NCI-H128 (cell line): ENCODE measurements at regions not wholly inside any gene's neighbourhood (a gene's known extent, or its start where the extent isn't known, plus 50 kb on each side); places are given as distances from the start of the nearest gene placed in this dataset.
"Not testable (repeated sequence)": the region's sequence is repeated elsewhere in the genome, so short reads cannot be mapped to it uniquely, and the experiment has no call there.

Experiments used
- DNase-seq: peaks from one replicate; lab custom pipeline; 2025; ENCODE audit not compliant: unreplicated experiment; lab: John Stamatoyannopoulos, UW

DNA sequence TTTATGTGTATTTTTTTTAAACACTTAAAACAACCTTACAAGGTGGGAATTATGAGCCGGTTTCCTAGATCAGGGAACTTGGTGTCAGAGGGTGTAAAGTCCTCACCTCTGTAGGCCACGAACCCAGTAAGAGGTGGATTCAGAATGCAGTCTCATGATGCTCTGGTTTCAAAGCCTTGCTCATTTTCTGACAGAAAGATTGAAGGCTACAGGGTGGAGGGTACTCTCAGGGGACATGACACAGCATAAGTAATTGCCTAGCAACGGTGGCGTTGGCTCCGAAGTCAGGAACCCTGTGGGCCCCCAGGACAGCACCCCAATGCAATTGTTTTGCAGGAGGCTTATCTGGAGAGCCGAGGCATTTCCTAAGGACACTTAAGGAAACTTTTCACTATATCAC lies 794.7 kb downstream of the EFNB2 start:
- DNase-seq = no peak

DNA sequence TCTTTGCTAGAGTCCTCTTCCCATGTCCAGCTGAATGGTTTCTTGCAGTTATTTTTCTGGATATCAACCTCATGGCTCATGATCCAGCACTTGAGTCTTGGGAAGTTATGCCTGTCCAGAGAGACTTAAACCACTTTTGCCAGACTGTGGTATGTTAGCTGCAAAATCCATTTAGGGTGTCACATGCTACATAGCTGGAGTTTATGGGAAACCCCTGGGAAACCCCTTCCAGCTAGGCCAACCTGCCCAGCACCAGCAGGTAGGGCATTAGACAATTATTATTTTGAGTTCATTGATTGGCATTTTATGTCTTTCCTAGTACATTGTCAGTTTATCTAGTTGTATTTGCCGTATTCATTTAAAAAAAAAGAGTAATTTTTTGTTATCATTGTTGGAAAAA lies 797.8 kb downstream of the EFNB2 start:
- DNase-seq = no peak

DNA sequence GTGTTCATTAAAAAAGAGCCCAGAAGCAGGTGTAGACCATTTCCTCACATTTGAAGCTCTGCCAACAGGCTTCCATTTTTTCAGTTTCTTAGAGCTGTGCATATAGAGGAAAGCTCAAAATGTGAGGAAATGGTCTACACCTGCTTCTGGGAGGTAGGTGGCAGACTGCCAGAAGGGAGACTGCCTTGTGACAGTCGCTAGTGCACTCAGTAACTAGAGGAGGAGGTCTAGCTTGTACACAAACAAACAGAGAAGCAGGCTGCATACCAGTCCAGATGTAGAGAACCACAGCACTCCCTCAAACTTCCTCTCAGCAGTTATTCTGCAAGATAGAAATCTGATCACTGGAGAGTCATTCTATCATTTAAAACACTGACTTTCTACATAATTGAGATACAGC lies 800.2 kb downstream of the EFNB2 start:
- no peak for DNase-seq

DNA sequence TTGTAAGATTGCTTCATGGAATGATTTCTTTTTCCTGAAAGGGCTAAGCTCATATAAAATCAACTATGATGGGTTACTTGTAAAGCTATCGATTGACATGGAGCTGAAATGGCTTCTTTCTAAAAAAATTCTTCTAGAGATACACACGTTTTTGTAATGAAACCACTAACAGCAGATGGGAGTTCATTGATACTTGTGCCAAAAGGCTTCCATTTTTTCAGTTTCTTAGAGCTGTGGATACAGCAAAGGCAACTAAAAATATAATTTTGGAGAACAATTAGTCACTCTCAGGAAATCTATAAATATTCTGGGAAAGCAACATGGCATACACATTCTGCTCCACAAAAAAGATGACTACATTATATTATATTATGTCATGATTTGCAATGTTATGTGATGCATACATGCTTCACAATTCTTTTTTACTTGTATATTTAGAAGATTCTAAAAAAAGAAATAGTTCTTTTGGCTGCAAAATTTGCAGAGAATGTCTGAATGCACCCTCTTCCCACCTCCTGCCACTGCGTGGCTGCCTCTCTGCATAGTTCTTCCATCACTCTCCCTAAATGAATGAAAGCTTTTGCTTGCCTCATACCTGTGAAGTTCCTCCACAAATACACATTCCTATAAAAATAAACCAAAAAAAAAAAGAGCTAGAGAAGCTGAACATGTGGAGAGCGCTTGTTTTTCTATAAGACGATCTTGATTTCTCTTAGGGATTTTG lies 802.5 kb downstream of the EFNB2 start:
- no peak for DNase-seq

DNA sequence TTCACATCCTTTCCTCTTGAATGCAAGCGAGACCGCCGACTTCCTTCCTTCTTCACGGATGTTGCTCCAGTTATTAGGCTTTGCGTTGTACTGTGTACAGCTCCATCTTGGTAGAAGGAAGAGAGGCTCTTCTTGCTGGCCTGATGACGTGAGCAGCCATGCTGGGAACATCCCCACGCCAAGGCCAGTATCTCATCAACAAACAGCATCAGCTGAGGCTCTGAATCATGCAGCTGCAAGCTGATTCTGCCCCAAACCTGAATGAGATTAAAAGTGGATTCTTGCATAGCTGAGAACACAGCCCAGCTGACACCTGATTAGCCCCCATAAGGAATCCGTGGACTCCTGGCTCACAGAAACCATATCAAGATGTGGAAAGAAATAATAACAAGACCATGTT lies 809.6 kb downstream of the EFNB2 start:
- no peak for DNase-seq

DNA sequence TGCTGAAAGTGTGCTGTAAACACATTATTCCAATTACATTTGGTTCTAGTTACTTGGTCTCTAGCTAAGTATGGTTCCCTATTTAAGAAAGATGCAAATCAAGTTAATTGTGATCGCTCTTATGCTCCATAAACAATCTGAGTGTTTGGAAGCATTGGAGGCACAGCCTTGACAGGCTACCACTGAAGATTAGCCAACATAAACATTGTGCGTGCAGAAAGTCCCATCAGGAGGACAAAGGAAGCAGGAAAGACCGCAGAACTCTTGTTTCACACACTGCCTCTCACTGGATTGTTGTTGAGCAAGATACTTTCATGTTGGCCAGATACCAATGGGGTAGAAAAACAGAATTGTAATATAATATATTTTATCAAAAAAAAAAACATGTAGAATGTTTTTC lies 814.4 kb downstream of the EFNB2 start:
- DNase-seq = no peak

DNA sequence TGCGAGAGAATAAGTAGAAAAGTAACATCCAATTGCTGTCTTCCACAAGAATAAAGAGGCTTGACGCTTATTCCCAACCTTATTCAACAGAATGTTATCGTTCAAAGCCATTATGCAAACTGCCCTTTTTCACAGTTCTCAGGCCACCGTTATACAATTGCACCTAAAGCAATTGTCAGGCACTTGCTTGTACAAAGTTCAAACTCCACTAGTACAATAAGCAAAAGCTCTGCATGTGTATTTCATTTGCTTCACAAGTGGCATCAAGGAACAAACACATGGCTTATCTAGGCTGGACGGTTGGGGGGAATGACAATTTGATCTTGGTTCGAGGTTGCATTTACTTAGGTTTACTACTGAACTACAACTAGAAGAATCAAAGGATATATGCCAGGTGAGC lies 815.6 kb downstream of the EFNB2 start:
- no peak for DNase-seq

DNA sequence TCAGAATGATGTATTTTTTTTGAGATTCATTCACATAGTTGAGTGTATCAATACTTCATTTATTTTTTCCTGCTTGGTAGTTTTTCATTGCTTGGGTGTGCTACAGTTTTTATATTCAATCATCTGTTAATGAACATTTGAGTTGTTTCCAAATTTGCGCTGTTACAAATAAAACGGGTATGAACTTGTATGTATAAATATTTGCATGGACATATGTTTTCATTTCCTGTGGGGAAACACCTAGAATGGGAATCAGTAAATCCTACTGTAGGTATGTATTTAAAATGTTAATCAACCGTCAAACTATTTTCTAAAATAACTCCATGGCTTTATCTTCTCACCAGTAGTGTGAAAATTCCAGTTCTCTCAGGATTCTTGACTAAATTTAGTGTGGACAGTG lies 826.3 kb downstream of the EFNB2 start:
- no peak for DNase-seq

DNA sequence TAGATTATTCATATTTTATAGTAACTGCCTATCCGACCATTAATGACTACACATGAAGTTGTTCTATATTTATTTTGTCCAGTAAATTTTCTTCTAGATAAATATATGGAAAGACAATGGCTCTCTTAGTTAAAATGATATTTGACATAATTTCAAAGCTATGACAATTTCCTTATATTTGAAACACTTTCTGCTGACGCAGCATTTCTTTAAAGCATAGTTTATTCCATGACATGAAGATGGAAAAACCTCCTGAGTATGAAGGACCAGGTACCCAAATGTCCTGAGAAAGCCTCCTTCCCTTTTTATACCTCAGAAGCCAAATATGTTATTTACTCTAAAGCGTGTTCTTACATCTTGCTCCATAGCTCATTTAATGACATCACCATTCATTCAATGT lies 831.6 kb downstream of the EFNB2 start:
- DNase-seq = no peak

DNA sequence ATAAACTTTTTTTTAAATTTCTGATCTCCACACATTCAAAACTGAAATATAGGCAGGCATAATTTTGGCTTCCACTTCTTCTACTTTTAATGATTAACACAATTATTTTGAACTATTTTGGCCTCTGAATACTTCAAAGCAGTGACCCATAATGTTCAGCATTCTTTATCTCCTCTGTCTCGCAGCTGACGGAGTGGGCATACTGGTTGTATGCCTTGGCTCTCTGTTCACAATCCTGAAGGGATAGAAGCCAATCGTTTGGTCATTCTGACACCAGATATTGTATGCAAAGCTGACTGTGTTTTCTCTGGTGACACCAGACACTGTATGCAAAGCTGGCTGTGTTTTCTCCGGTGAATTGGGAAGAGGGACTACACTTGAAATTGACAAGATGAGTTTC lies 833.0 kb downstream of the EFNB2 start:
- DNase-seq = no peak

DNA sequence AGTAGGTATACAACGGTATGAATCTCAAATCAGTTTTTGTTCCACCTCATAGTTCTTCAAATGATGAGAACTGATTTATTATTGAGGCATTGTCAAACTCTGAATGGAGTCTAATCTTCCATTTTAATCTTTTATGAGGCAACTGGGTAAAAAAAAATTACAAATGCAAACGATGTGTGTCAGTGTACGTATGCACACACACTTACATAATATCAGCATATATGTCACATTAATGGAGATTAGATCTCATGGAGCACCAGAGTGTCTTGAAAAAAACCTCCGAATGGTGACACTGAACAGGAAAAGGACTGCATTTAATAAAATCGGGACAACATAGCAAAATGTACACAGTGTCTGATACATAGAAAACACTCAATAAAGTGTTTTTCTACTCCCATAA lies 842.7 kb downstream of the EFNB2 start:
- DNase-seq = no peak

DNA sequence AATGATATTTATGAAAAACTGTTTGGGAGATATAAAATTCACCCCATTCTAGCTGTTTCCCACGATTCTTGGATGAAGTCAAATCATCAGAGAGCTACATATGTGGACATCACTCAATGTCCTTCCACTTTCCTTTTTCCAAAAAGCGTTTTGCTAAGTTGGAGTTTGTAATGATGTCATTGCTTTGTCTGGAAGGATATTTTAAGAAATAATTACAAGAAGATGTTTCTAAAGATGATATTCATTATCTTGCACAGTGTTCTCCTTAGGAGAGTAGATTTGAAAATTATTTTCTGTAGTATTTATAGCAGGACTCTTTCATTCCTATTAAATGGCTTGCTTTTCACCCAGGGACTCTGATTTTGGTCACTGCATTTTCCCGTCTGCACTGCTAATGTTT lies 851.2 kb downstream of the EFNB2 start:
- no peak for DNase-seq

DNA sequence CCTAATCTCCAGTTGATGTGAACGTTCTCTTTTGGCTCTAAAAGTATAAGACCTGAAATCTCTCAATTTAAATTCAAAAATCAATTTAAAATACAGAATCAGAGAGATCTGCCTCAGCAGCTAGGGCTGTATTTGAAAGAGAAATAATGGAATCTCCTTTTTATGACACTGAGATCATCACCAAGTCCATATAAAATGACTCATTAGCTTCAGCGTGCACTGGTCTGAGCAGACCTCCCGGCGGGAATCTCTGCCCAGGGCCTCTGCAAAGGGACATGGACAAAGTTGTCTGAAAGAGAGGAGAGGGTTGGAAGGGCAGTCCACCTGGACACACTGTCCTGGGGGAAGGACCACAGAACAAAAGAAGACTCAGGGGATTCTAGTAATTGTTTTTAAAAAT lies 855.6 kb downstream of the EFNB2 start:
- no peak for DNase-seq

DNA sequence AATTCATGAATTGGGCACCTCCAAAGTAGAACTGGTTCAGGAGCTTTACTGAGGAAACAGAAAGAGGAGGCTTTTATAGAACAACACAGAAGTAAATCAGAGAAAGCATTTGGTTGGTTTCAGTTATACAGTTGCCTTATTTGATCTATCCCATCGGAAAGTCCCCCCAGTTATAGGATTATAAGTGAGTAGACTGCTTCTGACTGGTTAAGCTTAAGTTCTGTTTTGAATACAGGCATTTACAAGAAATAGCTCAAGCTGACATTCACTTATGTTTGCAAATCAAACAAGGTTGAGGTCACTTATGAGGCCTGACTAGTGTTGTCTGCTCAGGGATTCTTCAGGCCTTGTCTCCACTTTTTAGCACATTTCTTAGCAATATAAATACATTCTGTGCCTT lies 857.4 kb downstream of the EFNB2 start:
- no peak for DNase-seq

DNA sequence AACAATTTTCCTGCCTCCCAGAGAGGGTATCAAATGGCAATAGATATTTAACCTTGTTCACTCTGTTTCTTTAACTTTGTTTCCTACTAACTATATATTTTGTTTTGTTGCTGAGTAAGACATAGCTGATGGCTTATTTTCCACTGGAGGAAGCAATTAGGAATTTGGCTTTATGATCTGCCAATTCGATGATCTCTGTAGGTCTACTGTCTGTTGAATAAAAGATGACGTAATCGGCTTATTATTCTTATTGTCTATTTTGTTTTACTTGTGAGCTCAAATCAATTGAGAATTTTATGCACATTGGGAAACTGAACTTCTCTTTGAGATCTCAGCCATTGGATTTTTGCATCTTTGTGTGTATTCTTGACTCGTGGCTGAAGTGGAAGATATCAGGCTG lies 862.6 kb downstream of the EFNB2 start:
- DNase-seq = no peak

DNA sequence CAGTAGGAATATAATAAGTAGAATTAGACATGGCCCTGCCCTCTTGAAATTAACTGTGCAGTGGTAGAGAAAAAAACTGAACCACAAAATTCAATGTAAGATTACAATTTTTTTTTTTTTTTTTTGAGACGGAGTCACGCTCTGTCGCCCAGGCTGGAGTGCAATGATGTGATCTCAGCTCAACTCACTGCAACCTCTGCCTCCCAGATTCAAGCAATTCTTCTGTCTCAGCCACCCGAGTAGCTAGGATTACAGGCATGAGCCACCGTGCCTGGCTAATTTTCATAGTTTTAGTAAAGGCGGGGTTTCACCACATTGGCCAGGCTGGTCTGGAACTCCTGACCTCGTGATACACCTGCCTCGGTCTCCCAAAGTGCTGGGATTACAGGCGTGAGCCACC lies 864.3 kb downstream of the EFNB2 start:
- DNase-seq = not testable (repeated sequence)

DNA sequence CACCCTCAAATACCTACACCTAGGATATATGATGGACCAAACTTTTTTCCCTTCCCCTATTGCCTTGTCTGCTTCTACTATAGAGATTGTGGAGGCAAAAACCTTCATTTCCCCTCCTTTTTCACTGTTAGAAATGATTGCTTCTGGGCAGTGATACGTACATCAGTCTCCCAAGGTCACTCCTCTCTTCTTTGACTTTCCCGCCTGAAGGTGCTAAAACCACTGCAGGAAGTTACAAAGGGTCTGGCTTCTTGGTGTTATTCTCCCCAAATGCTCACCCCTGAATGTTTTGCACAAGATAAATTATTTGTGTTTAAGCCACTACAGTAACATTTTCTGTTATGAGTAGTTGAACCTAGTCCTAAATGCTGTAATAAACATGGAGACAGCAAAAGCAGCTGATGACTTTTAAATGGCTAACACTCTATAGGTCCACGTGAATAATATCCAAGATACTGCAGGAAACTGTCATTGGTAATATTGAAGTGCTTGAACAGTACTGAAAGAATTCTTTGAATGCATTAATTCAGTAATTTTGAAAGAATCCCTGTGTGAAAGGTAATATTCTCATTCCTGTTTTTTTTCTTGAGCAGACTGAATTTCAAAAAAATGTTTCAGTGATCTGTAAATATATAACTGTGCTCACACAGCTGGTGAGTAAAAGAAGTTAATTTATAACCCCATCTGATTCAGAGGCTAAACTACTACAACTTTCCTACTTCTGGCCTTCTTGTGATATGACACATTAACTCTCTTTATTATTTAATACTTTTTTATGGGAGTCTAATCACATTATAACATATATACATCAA lies 865.1 kb downstream of the EFNB2 start:
- no peak for DNase-seq

DNA sequence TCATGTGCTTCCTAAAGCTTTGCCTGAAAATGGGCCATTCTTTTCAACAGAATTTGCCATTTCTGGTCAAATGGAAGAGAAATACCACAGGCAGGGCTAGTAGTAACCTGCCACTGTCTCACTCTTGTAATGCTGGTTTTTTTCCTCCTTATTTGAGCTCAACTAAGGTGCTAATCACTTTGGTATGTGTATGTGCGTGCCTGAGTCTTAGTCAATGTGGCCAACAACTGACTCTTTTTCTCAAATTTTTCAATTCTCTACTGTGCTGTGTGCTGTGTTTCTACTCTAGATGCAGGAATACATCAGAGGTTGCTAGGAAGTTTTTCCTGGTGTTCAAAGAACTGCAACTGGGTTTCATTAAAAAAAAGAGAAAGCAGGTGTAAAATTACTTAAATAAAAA lies 870.2 kb downstream of the EFNB2 start:
- no peak for DNase-seq

DNA sequence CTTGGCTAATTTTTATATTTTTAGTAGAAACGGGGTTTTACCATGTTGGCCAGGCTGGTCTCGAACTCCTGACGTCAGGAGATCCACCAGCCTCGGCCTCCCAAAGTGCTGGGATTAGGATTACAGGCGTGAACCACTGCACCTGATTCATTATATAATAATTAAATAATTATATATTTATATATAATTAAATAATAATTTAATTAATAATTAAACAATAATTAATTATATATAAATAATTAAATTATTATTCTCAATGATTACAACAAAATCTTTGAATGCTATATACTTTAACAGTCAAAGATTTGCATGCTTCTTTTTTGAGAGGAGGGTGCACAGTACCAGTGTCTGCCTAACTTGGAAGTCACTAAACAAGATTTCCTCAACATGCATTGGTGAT lies 872.3 kb downstream of the EFNB2 start:
- DNase-seq = no peak

DNA sequence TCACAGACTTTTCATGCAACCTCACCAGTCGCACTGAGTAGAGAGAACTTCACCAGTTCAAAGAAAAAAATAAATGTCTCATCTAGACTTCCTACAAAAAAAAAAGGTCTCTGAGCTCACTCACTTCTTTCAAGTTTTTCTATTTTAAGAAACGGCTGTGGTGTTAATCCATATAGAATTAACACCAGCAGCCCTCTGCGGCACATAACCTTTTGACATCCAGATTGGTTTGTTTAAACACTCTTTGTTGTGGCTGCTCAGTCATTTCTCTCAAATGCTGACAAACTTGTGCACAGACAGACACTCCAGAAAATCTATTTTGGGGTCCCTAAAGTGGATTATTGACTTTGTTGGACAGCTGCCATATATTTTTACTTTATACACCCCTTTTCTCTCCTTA lies 874.9 kb downstream of the EFNB2 start:
- no peak for DNase-seq

DNA sequence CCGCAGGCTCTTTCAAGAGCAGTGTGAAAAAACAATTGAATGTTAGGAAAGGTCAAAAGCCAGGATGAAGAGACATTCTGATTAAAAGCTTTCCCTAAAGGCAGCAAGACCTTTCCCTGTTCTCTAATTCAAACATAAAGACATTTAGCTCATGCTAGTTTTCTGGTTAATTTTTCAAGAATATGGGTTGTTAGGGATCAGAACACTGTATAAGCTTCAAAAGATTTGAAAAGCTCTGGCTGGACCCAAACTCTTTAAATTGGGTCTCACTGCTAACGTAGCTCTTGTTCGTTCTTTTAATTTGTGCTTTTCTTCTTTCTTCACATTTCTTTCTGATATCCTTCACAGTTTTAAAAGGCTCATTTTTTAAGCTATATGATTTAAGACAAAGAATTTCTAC lies 877.0 kb downstream of the EFNB2 start:
- no peak for DNase-seq

DNA sequence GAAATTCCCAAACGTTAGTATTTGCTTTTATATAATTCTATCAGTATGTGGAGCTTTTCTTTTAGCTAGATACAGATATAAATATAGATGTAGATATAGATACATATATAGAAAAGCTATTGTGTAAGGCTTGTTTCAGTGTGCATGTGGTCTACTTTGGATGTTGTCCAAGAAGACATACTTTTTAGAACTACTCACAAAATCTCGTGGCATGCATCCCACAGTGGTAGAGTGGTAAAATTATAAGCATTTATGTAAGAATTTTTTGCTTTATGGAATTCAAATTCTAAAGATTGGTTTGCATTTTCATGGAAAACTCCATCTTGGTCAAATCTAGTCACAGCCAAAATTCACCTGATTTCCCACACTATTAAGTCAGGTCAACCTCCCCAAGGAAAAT lies 880.4 kb downstream of the EFNB2 start:
- DNase-seq = no peak

DNA sequence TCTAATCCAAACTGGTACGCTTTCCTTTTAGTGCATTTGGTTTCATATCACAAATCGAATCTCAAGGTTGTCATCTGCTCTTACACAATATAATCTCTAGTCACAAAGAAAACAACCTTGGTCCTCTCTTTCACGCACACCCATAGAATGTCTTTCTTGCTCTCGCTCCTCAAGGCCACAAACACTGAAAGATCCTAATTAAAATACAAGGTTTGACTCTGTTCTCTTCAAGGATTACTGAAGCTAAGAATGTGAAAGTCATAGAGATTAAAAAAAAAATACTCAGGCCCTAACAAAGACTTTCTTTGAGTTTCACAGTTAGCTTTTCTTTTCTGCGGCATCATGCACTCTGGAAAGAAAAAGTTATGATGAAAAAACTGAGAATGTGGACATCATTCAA lies 891.5 kb downstream of the EFNB2 start:
- no peak for DNase-seq
